OCI-LY3 (cell line): ENCODE measurements at regions not wholly inside any gene's neighbourhood (a gene's known extent, or its start where the extent isn't known, plus 50 kb on each side); places are given as distances from the start of the nearest gene placed in this dataset.

ENCODE experiments used
- EZH2phosphoT487 ChIP-seq: fragments of 200-600 bp; shearing (Covaris generic); IDR thresholded peaks from 2 replicates; pipeline ENCODE4 v1.6.1; 2018; ENCODE audit warnings: antibody characterized with exemption, mixed run types, low read depth
- TF ChIP-seq, protein P1 (sequence below): fragments of 200-600, 300-600 bp; sonication (generic); IDR thresholded peaks from 2 replicates; pipeline ENCODE4 v1.5.1; 2014; ENCODE audit warnings: antibody characterized with exemption, low read length, low read depth

DNA sequence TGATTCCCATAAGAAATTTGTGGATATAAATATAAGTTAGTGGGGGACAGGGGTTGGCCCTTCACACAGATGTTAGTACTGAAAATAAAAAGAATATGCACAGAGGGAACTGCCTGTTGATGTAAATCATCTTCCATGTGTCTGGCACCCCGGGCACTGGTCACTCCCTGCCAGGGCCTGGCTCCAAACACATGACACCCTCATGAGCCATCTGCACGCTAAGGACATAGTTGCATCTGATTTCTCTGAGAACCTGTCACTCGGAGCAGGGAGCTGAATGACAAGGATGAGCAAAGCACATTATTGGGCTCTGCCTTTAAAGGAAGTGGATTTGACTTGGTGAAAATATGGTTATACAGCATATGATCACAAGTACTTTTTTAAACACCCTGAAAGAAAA is 66.2 kb upstream of the TSC22D2 start:
- TF ChIP-seq, protein P1, sequence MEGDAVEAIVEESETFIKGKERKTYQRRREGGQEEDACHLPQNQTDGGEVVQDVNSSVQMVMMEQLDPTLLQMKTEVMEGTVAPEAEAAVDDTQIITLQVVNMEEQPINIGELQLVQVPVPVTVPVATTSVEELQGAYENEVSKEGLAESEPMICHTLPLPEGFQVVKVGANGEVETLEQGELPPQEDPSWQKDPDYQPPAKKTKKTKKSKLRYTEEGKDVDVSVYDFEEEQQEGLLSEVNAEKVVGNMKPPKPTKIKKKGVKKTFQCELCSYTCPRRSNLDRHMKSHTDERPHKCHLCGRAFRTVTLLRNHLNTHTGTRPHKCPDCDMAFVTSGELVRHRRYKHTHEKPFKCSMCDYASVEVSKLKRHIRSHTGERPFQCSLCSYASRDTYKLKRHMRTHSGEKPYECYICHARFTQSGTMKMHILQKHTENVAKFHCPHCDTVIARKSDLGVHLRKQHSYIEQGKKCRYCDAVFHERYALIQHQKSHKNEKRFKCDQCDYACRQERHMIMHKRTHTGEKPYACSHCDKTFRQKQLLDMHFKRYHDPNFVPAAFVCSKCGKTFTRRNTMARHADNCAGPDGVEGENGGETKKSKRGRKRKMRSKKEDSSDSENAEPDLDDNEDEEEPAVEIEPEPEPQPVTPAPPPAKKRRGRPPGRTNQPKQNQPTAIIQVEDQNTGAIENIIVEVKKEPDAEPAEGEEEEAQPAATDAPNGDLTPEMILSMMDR: no peak
- TF ChIP-seq EZH2phosphoT487: no peak
